Epithelial cell of proximal tubule (primary cell): ENCODE measurements at regions not wholly inside any gene's neighbourhood (a gene's known extent, or its start where the extent isn't known, plus 50 kb on each side); places are given as distances from the start of the nearest gene placed in this dataset.

Experiments
- DNase-seq: peaks from one replicate; pipeline ENCODE4 v3.0.0-alpha.2; 2011; ENCODE audit warnings: low read depth
- H3K4me3 ChIP-seq: 2 replicates; pipeline ENCODE4 v1.5.1; 2011; ENCODE audit warnings: low read depth, mild to moderate bottlenecking, low read length
- CTCF ChIP-seq: conservative IDR thresholded peaks from 2 replicates; pipeline ENCODE4 v1.5.1; 2012; ENCODE audit warnings: low read depth, mild to moderate bottlenecking, low read length

GRCh38 chr2:18910843-18911242, 321.5 kb upstream of the NT5C1B start:
- no peak for DNase-seq
- no peak for TF ChIP-seq CTCF
- H3K4me3 ChIP-seq, result no peak overlapping the region

- H3K4me3 ChIP-seq, result no peak overlapping the region
- TF ChIP-seq CTCF, result no peak
- DNase-seq, result no peak
These were observed 318.6 kb upstream of the NT5C1B start for GRCh38 chr2:18907937-18908336.

- DNase-seq, result no peak
- no peak for TF ChIP-seq CTCF
- H3K4me3 ChIP-seq, result no peak overlapping the region
These were observed 318.1 kb upstream of the NT5C1B start for GRCh38 chr2:18907508-18907907.

GRCh38 chr2:18903750-18904149, 314.4 kb upstream of the NT5C1B start:
- no peak for TF ChIP-seq CTCF
- no peak overlapping the region for H3K4me3 ChIP-seq
- no peak for DNase-seq

GRCh38 chr2:18901242-18901641, 311.9 kb upstream of the NT5C1B start:
- no peak for DNase-seq
- TF ChIP-seq CTCF, result no peak
- H3K4me3 ChIP-seq, result no peak overlapping the region

GRCh38 chr2:18900691-18901141, 311.3 kb upstream of the NT5C1B start:
- no peak for TF ChIP-seq CTCF
- H3K4me3 ChIP-seq, result no peak overlapping the region
- DNase-seq, result no peak

GRCh38 chr2:18899725-18900124, 310.4 kb upstream of the NT5C1B start:
- H3K4me3 ChIP-seq, result no peak overlapping the region
- no peak for TF ChIP-seq CTCF
- no peak for DNase-seq
